Right atrium auricular region (tissue), 2 donors: ENCODE measurements at regions not wholly inside any gene's neighbourhood (a gene's known extent, or its start where the extent isn't known, plus 50 kb on each side); places are given as distances from the start of the nearest gene placed in this dataset.

Source experiments
- DNase-seq: peaks from one replicate; pipeline ENCODE4 v3.0.0-alpha.2; 2019; ENCODE audit warnings: low spot score
- H3K27ac ChIP-seq, 2 donors: fragments of 200-600 bp; sonication (generic); 1 replicate in 1 of 2; 2 replicates in 1 of 2; pipeline ENCODE4 v1.5.1; 2016 to 2019
- H3K27me3 ChIP-seq, 2 donors: fragments of 200-600 bp; sonication (generic); one replicate each; pipeline versions ENCODE4 v1.5.1 to v1.6.0; 2017 to 2019
- H3K36me3 ChIP-seq: fragments of 200-600 bp; sonication (generic); one replicate; pipeline ENCODE4 v1.5.1; 2016
- H3K4me1 ChIP-seq, 2 donors: fragments of 200-600 bp; sonication (generic); one replicate each; pipeline versions ENCODE4 v1.5.1 to v1.6.0; 2017 to 2019
- H3K4me3 ChIP-seq, 2 donors: fragments of 200-600 bp; sonication (generic); 1 replicate in 1 of 2; 2 replicates in 1 of 2; pipeline ENCODE4 v1.5.1; 2017 to 2019; ENCODE audit warnings: mild to moderate bottlenecking in 1 of 2, moderate library complexity in 1 of 2
- H3K9me3 ChIP-seq, 2 donors: fragments of 200-600 bp; sonication (generic); one replicate each; pipeline ENCODE4 v1.5.1; 2019
- TF ChIP-seq, protein P1 (sequence below), 2 donors: fragments of 200-600 bp; sonication (generic); IDR thresholded peaks; one replicate each; pipeline ENCODE4 v1.5.1; 2019; ENCODE audit warnings: antibody characterized with exemption in 2 of 2

DNA sequence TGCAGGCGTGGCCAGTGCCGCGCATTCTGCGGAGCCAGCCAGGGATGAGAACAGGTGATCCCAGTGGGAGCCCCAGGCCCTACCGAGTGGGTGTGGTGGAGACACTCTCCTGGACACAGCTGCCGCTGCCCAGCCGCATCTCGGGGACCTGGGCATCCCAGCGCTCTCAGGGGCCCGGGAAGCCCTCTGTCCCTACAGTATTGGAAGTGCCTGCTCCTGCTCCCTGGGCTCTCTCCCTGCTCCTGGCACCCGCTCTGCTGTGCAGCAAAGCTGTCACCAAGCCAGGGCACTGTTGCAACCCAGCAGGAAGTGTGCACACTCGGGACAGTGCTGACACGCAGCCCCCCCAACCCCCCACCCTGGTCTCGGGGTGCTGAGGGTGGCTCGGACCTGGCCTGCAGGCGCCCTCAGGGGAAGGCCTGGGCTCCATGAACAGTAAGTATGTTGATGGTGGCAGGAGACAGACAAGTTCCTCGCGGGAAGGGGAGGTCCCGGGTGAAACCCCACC lies 1177.4 kb upstream of the GBE1 start:
- Histone ChIP-seq H3K4me1 (no peaks in the 10 kb centered on the region), H3K27me3 (no peaks in the 10 kb centered on the region), H3K4me3 (no peak overlapping the region), H3K27ac (no peak overlapping the region), H3K9me3 (peaks cover 2 to 7% of the 10 kb centered on the region in 2 donors), H3K36me3 (no peaks in the 10 kb centered on the region)
- DNase-seq = no peak
- TF ChIP-seq, protein P1, sequence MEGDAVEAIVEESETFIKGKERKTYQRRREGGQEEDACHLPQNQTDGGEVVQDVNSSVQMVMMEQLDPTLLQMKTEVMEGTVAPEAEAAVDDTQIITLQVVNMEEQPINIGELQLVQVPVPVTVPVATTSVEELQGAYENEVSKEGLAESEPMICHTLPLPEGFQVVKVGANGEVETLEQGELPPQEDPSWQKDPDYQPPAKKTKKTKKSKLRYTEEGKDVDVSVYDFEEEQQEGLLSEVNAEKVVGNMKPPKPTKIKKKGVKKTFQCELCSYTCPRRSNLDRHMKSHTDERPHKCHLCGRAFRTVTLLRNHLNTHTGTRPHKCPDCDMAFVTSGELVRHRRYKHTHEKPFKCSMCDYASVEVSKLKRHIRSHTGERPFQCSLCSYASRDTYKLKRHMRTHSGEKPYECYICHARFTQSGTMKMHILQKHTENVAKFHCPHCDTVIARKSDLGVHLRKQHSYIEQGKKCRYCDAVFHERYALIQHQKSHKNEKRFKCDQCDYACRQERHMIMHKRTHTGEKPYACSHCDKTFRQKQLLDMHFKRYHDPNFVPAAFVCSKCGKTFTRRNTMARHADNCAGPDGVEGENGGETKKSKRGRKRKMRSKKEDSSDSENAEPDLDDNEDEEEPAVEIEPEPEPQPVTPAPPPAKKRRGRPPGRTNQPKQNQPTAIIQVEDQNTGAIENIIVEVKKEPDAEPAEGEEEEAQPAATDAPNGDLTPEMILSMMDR (IDR thresholded peaks at IDR 0.05) = no peak

DNA sequence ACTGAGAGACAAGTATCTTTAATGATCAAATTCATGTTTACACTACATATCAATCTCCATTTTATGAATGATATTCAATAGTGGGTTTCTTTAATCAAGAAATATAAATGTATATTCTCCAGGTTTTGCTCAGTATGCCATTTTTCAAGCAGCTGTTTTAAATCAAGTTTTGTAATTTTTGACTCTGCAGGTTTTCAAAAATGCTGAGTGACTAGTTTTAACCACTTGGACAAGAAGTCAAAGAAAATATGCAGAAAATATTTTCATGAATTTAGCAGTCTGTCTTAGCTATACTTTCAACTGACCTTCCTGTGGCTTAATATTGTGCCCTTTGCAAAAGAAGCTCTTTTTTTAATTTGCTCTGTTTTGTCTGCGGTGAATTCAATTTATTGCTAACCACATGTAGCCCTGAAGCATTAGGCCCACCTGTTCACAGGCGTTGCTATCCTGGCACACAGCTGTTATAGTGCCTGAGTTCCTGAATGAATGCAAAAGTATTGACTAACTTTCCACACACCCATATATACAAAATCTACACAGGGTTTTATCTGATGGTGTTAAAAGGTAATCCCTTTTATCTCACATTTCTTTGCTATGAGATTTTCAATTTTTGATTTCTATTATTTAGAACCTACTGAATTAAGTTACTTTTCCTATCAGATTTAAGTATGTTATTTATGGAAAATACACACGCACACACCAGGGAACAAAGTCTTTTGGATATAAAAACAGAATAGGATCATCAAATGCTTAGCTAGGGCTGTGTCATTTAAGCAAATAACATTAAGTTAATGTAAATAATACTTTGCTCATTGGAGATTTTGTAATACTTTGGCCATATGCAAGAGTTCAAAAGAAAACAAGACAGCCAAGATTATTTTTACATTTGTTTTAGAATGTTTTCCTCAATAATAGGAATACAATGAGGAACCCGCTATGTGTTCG lies 1166.1 kb upstream of the GBE1 start:
- TF ChIP-seq, protein P1 (IDR thresholded peaks at IDR 0.05) = no peak
- Histone ChIP-seq H3K27ac (no peak overlapping the region), H3K27me3 (no peaks in the 10 kb centered on the region), H3K9me3 (no peaks in the 10 kb centered on the region), H3K4me3 (no peak overlapping the region), H3K36me3 (no peaks in the 10 kb centered on the region), H3K4me1 (no peaks in the 10 kb centered on the region)
- DNase-seq = no peak

DNA sequence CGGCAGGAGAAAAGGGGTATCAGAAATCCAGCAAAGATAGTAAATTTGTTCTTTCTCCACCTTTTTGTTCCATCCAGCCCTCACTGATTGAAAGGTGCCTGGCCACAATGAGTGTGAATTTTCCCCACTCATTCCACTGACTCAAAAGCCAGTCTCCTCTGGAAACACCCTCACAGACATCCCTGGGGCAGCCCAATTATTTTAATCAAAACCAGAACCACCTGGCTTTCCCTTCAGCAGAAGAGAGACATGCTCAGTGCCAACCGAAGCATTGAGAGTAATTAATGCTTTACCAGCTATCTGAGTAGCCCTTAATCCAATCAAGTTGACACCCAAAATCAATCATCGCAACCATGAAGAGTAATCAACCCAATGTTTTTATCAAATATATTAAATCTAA lies 1129.6 kb upstream of the GBE1 start:
- Histone ChIP-seq H3K4me1 (no peaks in the 10 kb centered on the region), H3K36me3 (no peaks in the 10 kb centered on the region), H3K4me3 (no peak overlapping the region), H3K27me3 (no peaks in the 10 kb centered on the region), H3K27ac (no peak overlapping the region), H3K9me3 (no peaks in the 10 kb centered on the region)
- DNase-seq = no peak
- TF ChIP-seq, protein P1 (IDR thresholded peaks at IDR 0.05) = no peak

DNA sequence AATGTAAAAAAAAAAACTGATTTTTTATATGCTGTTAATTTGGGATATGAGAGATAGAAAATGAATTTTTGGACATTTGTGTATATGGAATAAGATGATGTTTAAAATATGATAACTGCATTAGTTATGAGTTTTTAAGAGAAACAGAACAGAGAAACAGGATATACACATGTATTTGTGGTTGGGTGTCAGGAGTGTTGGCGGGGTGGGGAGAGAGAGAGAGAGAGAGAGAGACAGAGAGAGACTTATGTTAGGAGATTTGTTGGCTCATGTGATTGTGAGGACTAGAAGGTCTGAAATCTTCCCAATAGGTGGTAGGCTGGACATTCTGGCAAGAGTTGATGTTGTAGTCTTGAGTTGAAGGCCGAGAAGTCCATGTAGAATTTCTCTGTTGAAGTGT lies 1121.6 kb upstream of the GBE1 start:
- no peak overlapping the region for H3K4me3 ChIP-seq
- no peaks in the 10 kb centered on the region for H3K36me3 ChIP-seq
- H3K27ac ChIP-seq = no peak overlapping the region
- TF ChIP-seq, protein P1 (IDR thresholded peaks at IDR 0.05) = no peak
- H3K4me1 ChIP-seq = no peaks in the 10 kb centered on the region
- no peak for DNase-seq
- no peaks in the 10 kb centered on the region for H3K27me3 ChIP-seq
- H3K9me3 ChIP-seq = no peaks in the 10 kb centered on the region

DNA sequence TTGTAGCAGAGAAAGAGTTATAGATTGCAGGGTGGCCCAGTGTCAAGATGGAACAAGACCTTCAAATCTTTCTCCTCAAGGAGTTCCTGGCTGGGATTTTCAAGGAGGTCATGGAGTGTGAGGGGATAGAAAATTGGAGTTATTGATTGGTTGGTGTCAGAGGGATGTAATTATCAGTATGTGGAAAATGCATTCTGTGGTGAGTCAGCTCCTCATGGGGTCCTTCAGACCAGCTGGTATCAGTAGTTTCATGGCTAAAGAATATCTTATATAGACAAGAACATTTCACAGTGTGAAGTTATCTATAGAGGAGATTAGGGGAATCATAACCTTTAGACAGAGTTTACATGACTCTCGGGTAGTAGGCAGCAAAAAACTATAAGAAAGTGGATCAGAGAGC lies 1114.0 kb upstream of the GBE1 start:
- no peak overlapping the region for H3K4me3 ChIP-seq
- no peaks in the 10 kb centered on the region for H3K36me3 ChIP-seq
- TF ChIP-seq, protein P1 (IDR thresholded peaks at IDR 0.05) = no peak
- no peaks in the 10 kb centered on the region for H3K4me1 ChIP-seq
- no peak overlapping the region for H3K27ac ChIP-seq
- no peaks in the 10 kb centered on the region for H3K9me3 ChIP-seq
- no peaks in the 10 kb centered on the region for H3K27me3 ChIP-seq
- DNase-seq = no peak
